Iris pigment epithelial cell (primary cell): ENCODE measurements at regions not wholly inside any gene's neighbourhood (a gene's known extent, or its start where the extent isn't known, plus 50 kb on each side); places are given as distances from the start of the nearest gene placed in this dataset.
A peak's percentile ranks its signal among the peaks of the same experiment; 100 is the strongest.

Experiments used
- DNase-seq: peaks from one replicate; pipeline ENCODE4 v3.0.0-alpha.2; 2011; ENCODE audit warnings: low read depth

GRCh38 chr4:185924458-185925044 is 112.6 kb upstream of the SORBS2 start:
- no peak for DNase-seq

- DNase-seq: no peak
Measured at GRCh38 chr4:185925910-185926360, 113.9 kb upstream of the SORBS2 start.

- DNase-seq: no peak
Measured at GRCh38 chr4:185931375-185931774, 119.4 kb upstream of the SORBS2 start.

GRCh38 chr4:185931986-185932385 is 120.0 kb upstream of the SORBS2 start:
- peak; percentile 51 for DNase-seq

- DNase-seq: peak; percentile 77
Measured at GRCh38 chr4:185932491-185932890, 120.5 kb upstream of the SORBS2 start.

- peak; percentile 81 for DNase-seq
Measured at GRCh38 chr4:185933078-185933581, 121.1 kb upstream of the SORBS2 start.

- peak; percentile 60 for DNase-seq
Measured at GRCh38 chr4:185936650-185937376, 124.8 kb upstream of the SORBS2 start.

- no peak for DNase-seq
Measured at GRCh38 chr4:185938654-185939053, 126.7 kb upstream of the SORBS2 start.

- DNase-seq: peak; percentile 56
Measured at GRCh38 chr4:185941461-185941860, 127.5 kb upstream of the TLR3 start.

- no peak for DNase-seq
Measured at GRCh38 chr4:185945252-185945651, 123.7 kb upstream of the TLR3 start.

- no peak for DNase-seq
Measured at GRCh38 chr4:185945906-185946305, 123.0 kb upstream of the TLR3 start.

- peak; percentile 95 for DNase-seq
Measured at GRCh38 chr4:185950891-185951290, 118.1 kb upstream of the TLR3 start.

- DNase-seq: no peak
Measured at GRCh38 chr4:185955151-185955770, 113.7 kb upstream of the TLR3 start.

- DNase-seq: no peak
Measured at GRCh38 chr4:185955826-185956543, 113.0 kb upstream of the TLR3 start.

- DNase-seq: no peak
Measured at GRCh38 chr4:185956544-185956940, 112.4 kb upstream of the TLR3 start.

GRCh38 chr4:185958094-185958747 is 110.7 kb upstream of the TLR3 start:
- no peak for DNase-seq

- no peak for DNase-seq
Measured at GRCh38 chr4:185965426-185966384, 103.3 kb upstream of the TLR3 start.

GRCh38 chr4:185966549-185966948 is 102.4 kb upstream of the TLR3 start:
- DNase-seq: no peak

GRCh38 chr4:185966997-185967775 is 101.8 kb upstream of the TLR3 start:
- no peak for DNase-seq

- peak; percentile 49 for DNase-seq
Measured at GRCh38 chr4:185969657-185970056, 99.3 kb upstream of the TLR3 start.
